ENCODE measurements at regions not wholly inside any gene's neighbourhood (a gene's known extent, or its start where the extent isn't known, plus 50 kb on each side); places are given as distances from the start of the nearest gene placed in this dataset.

- BruUV-seq (replicated peaks): no TSS peak
- no peaks in the 10 kb centered on the region for H3K4me1 ChIP-seq (ENCODE audit: control insufficient read depth, insufficient read depth, low read length)
- TF ChIP-seq TCF7L2 (IDR thresholded peaks at IDR 0.05; ENCODE audit: low read depth, low read length): no peak
- no peak for TF ChIP-seq POLR2AphosphoS5 (IDR thresholded peaks at IDR 0.05; ENCODE audit: low read depth, low read length)
- no peak for TF ChIP-seq REST (IDR thresholded peaks at IDR 0.05; ENCODE audit: insufficient read depth in 1 of 2, low read depth in 2 of 2, low read length in 1 of 2)
- no peak for TF ChIP-seq CTCF (IDR thresholded peaks at IDR 0.05)
- TF ChIP-seq SIN3A (IDR thresholded peaks at IDR 0.05; ENCODE audit: borderline replicate concordance, insufficient read depth, low read depth, low read length): no peak
- intact Hi-C loops (cut with micrococcal nuclease; ENCODE audit: unreplicated experiment): no loop called here
- no peak overlapping the region for H3K27ac ChIP-seq (ENCODE audit: low read length)
- DNase-seq (ENCODE audit: low read depth, low spot score): no peak
- in situ Hi-C loops (cut with HindIII; ENCODE audit: low pct_unique_long_range_greater_than_20kb, low sequenced_read_pairs): no loop called here
- CTCF ChIA-PET: no interaction called here
- POLR2A ChIA-PET: no interaction called here
- no peaks in the 10 kb centered on the region for H3K27me3 ChIP-seq (ENCODE audit: control insufficient read depth, insufficient read depth, low read length)
- ATAC-seq: no peak
- H3K4me3 ChIP-seq (ENCODE audit: low read depth in 2 of 2, low read length in 2 of 2): no peak overlapping the region
- H3K36me3 ChIP-seq (ENCODE audit: control insufficient read depth, insufficient read depth, low read length): no peaks in the 10 kb centered on the region
- no peaks in the 10 kb centered on the region for H3K9me3 ChIP-seq (ENCODE audit: control insufficient read depth, insufficient read depth, low read depth, low read length)
Measured at GRCh38 chr3:170730071-170730812, 139.8 kb downstream of the RPL22L1 start.

GRCh38 chr3:170728181-170728580 lies 141.8 kb downstream of the RPL22L1 start:
- no TSS peak for BruUV-seq (replicated peaks)
- ChIA-PET CTCF (no interaction called here), POLR2A (no interaction called here)
- H3K27ac ChIP-seq (ENCODE audit: low read length): no peak overlapping the region
- no peaks in the 10 kb centered on the region for H3K27me3 ChIP-seq (ENCODE audit: control insufficient read depth, insufficient read depth, low read length)
- ATAC-seq (no peak), DNase-seq (ENCODE audit: low read depth, low spot score) (no peak)
- no peak overlapping the region for H3K4me3 ChIP-seq (ENCODE audit: low read depth in 2 of 2, low read length in 2 of 2)
- TF ChIP-seq REST (IDR thresholded peaks at IDR 0.05; ENCODE audit: insufficient read depth in 1 of 2, low read depth in 2 of 2, low read length in 1 of 2): no peak
- TF ChIP-seq CTCF (IDR thresholded peaks at IDR 0.05): no peak
- no peak for TF ChIP-seq TCF7L2 (IDR thresholded peaks at IDR 0.05; ENCODE audit: low read depth, low read length)
- TF ChIP-seq SIN3A (IDR thresholded peaks at IDR 0.05; ENCODE audit: borderline replicate concordance, insufficient read depth, low read depth, low read length): no peak
- TF ChIP-seq POLR2AphosphoS5 (IDR thresholded peaks at IDR 0.05; ENCODE audit: low read depth, low read length): no peak
- in situ Hi-C loops (cut with HindIII; ENCODE audit: low pct_unique_long_range_greater_than_20kb, low sequenced_read_pairs): no loop called here
- H3K36me3 ChIP-seq (ENCODE audit: control insufficient read depth, insufficient read depth, low read length): no peaks in the 10 kb centered on the region
- H3K4me1 ChIP-seq (ENCODE audit: control insufficient read depth, insufficient read depth, low read length): no peaks in the 10 kb centered on the region
- H3K9me3 ChIP-seq (ENCODE audit: control insufficient read depth, insufficient read depth, low read depth, low read length): no peaks in the 10 kb centered on the region
- intact Hi-C loops (cut with micrococcal nuclease; ENCODE audit: unreplicated experiment): no loop called here

All from Panc1 (cell line).